HepG2 (cell line): ENCODE measurements at regions not wholly inside any gene's neighbourhood (a gene's known extent, or its start where the extent isn't known, plus 50 kb on each side); places are given as distances from the start of the nearest gene placed in this dataset.

Experiments
- ATAC-seq: fragments of 200-7000 bp; cut with Tn5 transposase; 3 replicates; pipeline ENCODE4 v1.9.1; 2020; ENCODE audit warnings: mild to moderate bottlenecking, moderate library complexity
- BruUV-seq: library from RNA; stranded (reverse); fragments of 400-500 nt; replicated peaks from 2 replicates; lab custom pipeline; 2021; lab: Mats Ljungman, UMichigan
- CTCF ChIA-PET: fragments of 300-600 bp; formaldehyde crosslinking; extraction: SDS; loops from one replicate; lab custom pipeline; 2021; ENCODE audit warnings: low total read pairs, inconsistent platforms, low intra/inter-chr PET ratio; lab: Yijun Ruan, JAX
- POLR2A ChIA-PET: fragments of 350-600 bp; sonication (Branson Sonifier 250); formaldehyde crosslinking; loops from one replicate; lab custom pipeline; 2020; ENCODE audit warnings: antibody characterized with exemption, inconsistent platforms; lab: Yijun Ruan, JAX
- DNase-seq: peaks from one replicate; pipeline ENCODE4 v3.0.0-alpha.2; 2015; ENCODE audit warnings: low spot score
- FAIRE-seq: peaks from 3 replicates; lab custom pipeline; 2011; peaks lifted over from hg19 to GRCh38; lab: Jason Lieb, UNC
- H2AFZ ChIP-seq: one replicate; pipeline ENCODE4 v1.6.1; 2011; ENCODE audit warnings: low read length, inconsistent platforms
- H3K27ac ChIP-seq: fragments of 300-600 bp; 3 replicates; pipeline ENCODE4 v1.8.0; 2011; ENCODE audit warnings: mixed run types, mild to moderate bottlenecking, mixed read lengths, low read length, inconsistent platforms; ENCODE audit not compliant: insufficient read depth; ENCODE audit errors: extremely low read length
- H3K27me3 ChIP-seq, 2 experiments: fragments of 200-600 bp in 1 of 2; 2 replicates in 1 of 2; 3 replicates in 1 of 2; pipeline versions ENCODE4 v1.6.0 to v1.8.0; 2011; ENCODE audit warnings: low read length in 2 of 2, mild to moderate bottlenecking in 2 of 2, moderate library complexity in 2 of 2, inconsistent platforms in 1 of 2; ENCODE audit not compliant: insufficient read depth in 2 of 2, control insufficient read depth in 1 of 2
- H3K36me3 ChIP-seq, 2 experiments: fragments of 200-600 bp in 1 of 2; replicated peaks in 1 of 2; 2 replicates in 1 of 2; 3 replicates in 1 of 2; pipeline versions ENCODE4 v1.5.1 to v1.8.0; 2011; ENCODE audit warnings: low read length in 2 of 2, inconsistent platforms in 1 of 2; ENCODE audit not compliant: insufficient read depth in 2 of 2, control insufficient read depth in 1 of 2
- H3K4me1 ChIP-seq: 2 replicates; pipeline ENCODE4 v1.5.1; 2012; ENCODE audit warnings: low read length, inconsistent platforms; ENCODE audit not compliant: insufficient read depth
- H3K4me2 ChIP-seq: 2 replicates; pipeline ENCODE4 v1.6.0; 2011; ENCODE audit warnings: low read depth, low read length, inconsistent platforms
- H3K4me3 ChIP-seq, 3 experiments: fragments of 200-600 bp in 1 of 3; sonication (generic), shearing (Covaris generic) in 1 of 3; replicated peaks in 1 of 3; 2 replicates each; pipeline ENCODE4 v1.5.1; 2011 to 2016; ENCODE audit warnings: low read length in 3 of 3, inconsistent platforms in 2 of 3, low read depth in 2 of 3, mild to moderate bottlenecking in 2 of 3, control low read depth in 1 of 3, mixed read lengths in 1 of 3; ENCODE audit not compliant: insufficient read depth in 1 of 3
- H3K79me2 ChIP-seq: one replicate; pipeline ENCODE4 v1.6.1; 2011; ENCODE audit warnings: low read length, inconsistent platforms; ENCODE audit not compliant: insufficient read depth
- H3K9ac ChIP-seq: 2 replicates; pipeline ENCODE4 v1.6.0; 2011; ENCODE audit warnings: mild to moderate bottlenecking, low read depth, low read length, inconsistent platforms; ENCODE audit not compliant: insufficient read depth
- H3K9me3 ChIP-seq: 2 replicates; pipeline ENCODE4 v1.5.1; 2012; ENCODE audit warnings: mild to moderate bottlenecking, low read length
- H4K20me1 ChIP-seq: 2 replicates; pipeline ENCODE4 v1.6.0; 2011; ENCODE audit warnings: inconsistent platforms, mild to moderate bottlenecking, low read length, moderate library complexity; ENCODE audit not compliant: insufficient read depth
- EP300 ChIP-seq, 3 experiments: sonication (generic) in 1 of 3; formaldehyde crosslinking in 1 of 3; IDR thresholded peaks; 2 replicates each; pipeline versions ENCODE4 v1.5.1 to v1.6.1; 2011 to 2020; ENCODE audit warnings: low read depth in 2 of 3, low read length in 2 of 3, borderline replicate concordance in 1 of 3, improper control_type of control experiment in 1 of 3, mild to moderate bottlenecking in 1 of 3, missing genetic modification reagents in 1 of 3, moderate library complexity in 1 of 3
- GTF2F1 ChIP-seq: fragments of 150-350 bp; IDR thresholded peaks from 2 replicates; pipeline ENCODE4 v1.6.1; 2014; ENCODE audit warnings: low read length
- JARID2 ChIP-seq: sonication (generic); formaldehyde crosslinking; IDR thresholded peaks from 2 replicates; pipeline ENCODE4 v1.8.1; 2023; ENCODE audit warnings: missing genetic modification reagents, inconsistent platforms; ENCODE audit not compliant: insufficient replicate concordance
- MEF2D ChIP-seq: sonication (generic); formaldehyde crosslinking; IDR thresholded peaks from 2 replicates; pipeline ENCODE4 v1.5.1; 2020; ENCODE audit warnings: mild to moderate bottlenecking, missing genetic modification reagents
- SMAD3 ChIP-seq: sonication (generic); formaldehyde crosslinking; IDR thresholded peaks from 2 replicates; pipeline ENCODE4 v1.4.0; 2020; ENCODE audit warnings: missing genetic modification reagents
- U2AF1 ChIP-seq: fragments of 200-400 bp; formaldehyde crosslinking; optimal IDR thresholded peaks from 2 replicates; pipeline ENCODE3; 2017; ENCODE audit warnings: mild to moderate bottlenecking, low read depth, low read length
- ZFX ChIP-seq: sonication (generic); formaldehyde crosslinking; IDR thresholded peaks from 2 replicates; pipeline ENCODE4 v1.4.0; 2020; ENCODE audit warnings: mild to moderate bottlenecking, low read depth, missing genetic modification reagents, moderate library complexity
- ZNF24 ChIP-seq: fragments of 450-650 bp; IDR thresholded peaks from 2 replicates; pipeline ENCODE4 v1.6.1; 2017; ENCODE audit warnings: antibody characterized with exemption, mild to moderate bottlenecking
- ZNF337 ChIP-seq: sonication (generic); formaldehyde crosslinking; IDR thresholded peaks from 2 replicates; pipeline ENCODE4 v1.5.1; 2020; ENCODE audit warnings: missing genetic modification reagents, low read depth, mild to moderate bottlenecking, borderline replicate concordance
- ZNF747 ChIP-seq: sonication (generic); formaldehyde crosslinking; IDR thresholded peaks from 2 replicates; pipeline ENCODE4 v1.8.1; 2023; ENCODE audit warnings: missing genetic modification reagents, mild to moderate bottlenecking, borderline replicate concordance
- ZNF768 ChIP-seq: sonication (generic); formaldehyde crosslinking; IDR thresholded peaks from 2 replicates; pipeline ENCODE4 v1.4.0; 2020; ENCODE audit warnings: missing genetic modification reagents
- ZNF780A ChIP-seq: sonication (generic); formaldehyde crosslinking; IDR thresholded peaks from 2 replicates; pipeline ENCODE4 v1.8.0; 2022; ENCODE audit warnings: mild to moderate bottlenecking, missing genetic modification reagents, moderate library complexity
- in situ Hi-C: cut with HindIII; loops from 2 replicates; pipeline ENCODE4 v1.10.0; 2017; ENCODE audit warnings: low pct_unique_long_range_greater_than_20kb; ENCODE audit not compliant: extremely low pct_ligation_motif_present
- intact Hi-C: fragments of 100-400 bp; cut with micrococcal nuclease; formaldehyde crosslinking; loops from one replicate; pipeline ENCODE4 v1.10.0; 2022; ENCODE audit not compliant: unreplicated experiment
- TF ChIP-seq, protein P1 (sequence below): conservative IDR thresholded peaks from 2 replicates; pipeline ENCODE4 v1.6.1; 2018; ENCODE audit warnings: missing genetic modification reagents
- TF ChIP-seq, protein P2 (sequence below): sonication (generic); formaldehyde crosslinking; IDR thresholded peaks from 2 replicates; pipeline ENCODE4 v1.4.0; 2020; ENCODE audit warnings: mild to moderate bottlenecking, missing genetic modification reagents
- TF ChIP-seq, protein P3 (sequence below): sonication (generic); formaldehyde crosslinking; IDR thresholded peaks from 2 replicates; pipeline ENCODE4 v1.5.1; 2020; ENCODE audit warnings: missing genetic modification reagents, mild to moderate bottlenecking, borderline replicate concordance

DNA sequence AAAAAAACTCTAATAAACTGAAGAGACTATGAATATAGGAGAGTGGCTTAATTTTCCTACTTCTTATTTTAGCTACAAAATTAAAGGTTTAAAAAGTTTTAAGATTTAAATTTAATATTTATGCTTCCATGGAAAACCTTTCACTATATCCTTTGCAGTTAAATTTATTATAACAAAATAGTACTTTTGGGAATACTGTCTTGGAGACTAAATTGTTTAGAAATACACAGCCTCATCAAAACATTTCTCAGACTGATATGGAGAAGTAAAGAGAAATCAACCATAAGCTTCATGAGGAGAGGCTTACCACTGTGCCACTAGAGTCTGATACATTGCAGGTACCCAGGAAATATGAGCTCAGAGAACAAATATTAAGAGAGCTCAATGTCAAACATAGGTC, 436.5 kb downstream of the KCTD12 start:
- ATAC-seq (no peak), FAIRE-seq (no peak), DNase-seq (no peak)
- H3K27me3 ChIP-seq, result no peaks in the 10 kb centered on the region
- H3K27ac ChIP-seq, result no peak overlapping the region
- no TSS peak for BruUV-seq
- H3K4me3 ChIP-seq, result no peak overlapping the region
- peaks cover 17% of the 10 kb centered on the region; the same call in 1 of the 2 replicates for H3K9me3 ChIP-seq
- no peaks in the 10 kb centered on the region for H3K4me1 ChIP-seq
- no peaks in the 10 kb centered on the region for H4K20me1 ChIP-seq
- H3K9ac ChIP-seq, result no peak overlapping the region
- no peak overlapping the region for H3K4me2 ChIP-seq
- intact Hi-C loops, result no loop called here
- CTCF ChIA-PET, result no interaction called here
- no peaks in the 10 kb centered on the region for H3K79me2 ChIP-seq
- H3K36me3 ChIP-seq, result no peaks in the 10 kb centered on the region
- POLR2A ChIA-PET, result no interaction called here
- H2AFZ ChIP-seq, result no peak overlapping the region
- in situ Hi-C loops, result no loop called here
- TF ChIP-seq ZNF24 (no peak), EP300 (IDR thresholded peaks at IDR 0.05; ENCODE audit: low read depth in 2 of 2, low read length in 2 of 2) (no peak), EP300 (CRISPR knock-in tag; IDR thresholded peaks at IDR 0.05; ENCODE audit: borderline replicate concordance) (no peak), JARID2 (CRISPR knock-in tag) (no peak), GTF2F1 (no peak), ZNF747 (CRISPR knock-in tag) (no peak), SMAD3 (no peak), ZNF337 (CRISPR knock-in tag) (no peak), ZNF780A (CRISPR knock-in tag) (no peak), U2AF1 (no peak), ZNF768 (CRISPR knock-in tag) (no peak), MEF2D (CRISPR knock-in tag) (no peak), ZFX (no peak)
- TF ChIP-seq, protein P1, sequence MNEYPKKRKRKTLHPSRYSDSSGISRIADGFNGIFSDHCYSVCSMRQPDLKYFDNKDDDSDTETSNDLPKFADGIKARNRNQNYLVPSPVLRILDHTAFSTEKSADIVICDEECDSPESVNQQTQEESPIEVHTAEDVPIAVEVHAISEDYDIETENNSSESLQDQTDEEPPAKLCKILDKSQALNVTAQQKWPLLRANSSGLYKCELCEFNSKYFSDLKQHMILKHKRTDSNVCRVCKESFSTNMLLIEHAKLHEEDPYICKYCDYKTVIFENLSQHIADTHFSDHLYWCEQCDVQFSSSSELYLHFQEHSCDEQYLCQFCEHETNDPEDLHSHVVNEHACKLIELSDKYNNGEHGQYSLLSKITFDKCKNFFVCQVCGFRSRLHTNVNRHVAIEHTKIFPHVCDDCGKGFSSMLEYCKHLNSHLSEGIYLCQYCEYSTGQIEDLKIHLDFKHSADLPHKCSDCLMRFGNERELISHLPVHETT (CRISPR knock-in tag), result no peak
- TF ChIP-seq, protein P2, sequence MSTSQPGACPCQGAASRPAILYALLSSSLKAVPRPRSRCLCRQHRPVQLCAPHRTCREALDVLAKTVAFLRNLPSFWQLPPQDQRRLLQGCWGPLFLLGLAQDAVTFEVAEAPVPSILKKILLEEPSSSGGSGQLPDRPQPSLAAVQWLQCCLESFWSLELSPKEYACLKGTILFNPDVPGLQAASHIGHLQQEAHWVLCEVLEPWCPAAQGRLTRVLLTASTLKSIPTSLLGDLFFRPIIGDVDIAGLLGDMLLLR (CRISPR knock-in tag), result no peak
- TF ChIP-seq, protein P3, sequence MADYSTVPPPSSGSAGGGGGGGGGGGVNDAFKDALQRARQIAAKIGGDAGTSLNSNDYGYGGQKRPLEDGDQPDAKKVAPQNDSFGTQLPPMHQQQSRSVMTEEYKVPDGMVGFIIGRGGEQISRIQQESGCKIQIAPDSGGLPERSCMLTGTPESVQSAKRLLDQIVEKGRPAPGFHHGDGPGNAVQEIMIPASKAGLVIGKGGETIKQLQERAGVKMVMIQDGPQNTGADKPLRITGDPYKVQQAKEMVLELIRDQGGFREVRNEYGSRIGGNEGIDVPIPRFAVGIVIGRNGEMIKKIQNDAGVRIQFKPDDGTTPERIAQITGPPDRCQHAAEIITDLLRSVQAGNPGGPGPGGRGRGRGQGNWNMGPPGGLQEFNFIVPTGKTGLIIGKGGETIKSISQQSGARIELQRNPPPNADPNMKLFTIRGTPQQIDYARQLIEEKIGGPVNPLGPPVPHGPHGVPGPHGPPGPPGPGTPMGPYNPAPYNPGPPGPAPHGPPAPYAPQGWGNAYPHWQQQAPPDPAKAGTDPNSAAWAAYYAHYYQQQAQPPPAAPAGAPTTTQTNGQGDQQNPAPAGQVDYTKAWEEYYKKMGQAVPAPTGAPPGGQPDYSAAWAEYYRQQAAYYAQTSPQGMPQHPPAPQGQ, result no peak
